AG09319 (cell line): ENCODE measurements at regions not wholly inside any gene's neighbourhood (a gene's known extent, or its start where the extent isn't known, plus 50 kb on each side); places are given as distances from the start of the nearest gene placed in this dataset.

ENCODE experiments used
- DNase-seq: peaks from one replicate; pipeline ENCODE4 v3.0.0-alpha.2; 2010; ENCODE audit warnings: low read depth; ENCODE audit errors: extremely low read depth
- CTCF ChIP-seq: IDR thresholded peaks from 2 replicates; pipeline ENCODE4 v1.5.1; 2011; ENCODE audit warnings: low read depth, mild to moderate bottlenecking, inconsistent platforms, low read length, moderate library complexity

GRCh38 chr20:37584238-37584807, 56.6 kb upstream of the BLCAP start:
- no peak for DNase-seq
- TF ChIP-seq CTCF: no peak

- no peak for DNase-seq
- TF ChIP-seq CTCF: no peak
Observed at GRCh38 chr20:37581246-37581645, 53.6 kb upstream of the BLCAP start.

GRCh38 chr20:37580069-37580468, 52.4 kb upstream of the BLCAP start:
- no peak for TF ChIP-seq CTCF
- DNase-seq: no peak

- no peak for TF ChIP-seq CTCF
- no peak for DNase-seq
Observed at GRCh38 chr20:37579106-37579505, 51.4 kb upstream of the BLCAP start.

GRCh38 chr20:37577981-37578380, 50.3 kb upstream of the BLCAP start:
- TF ChIP-seq CTCF: no peak
- no peak for DNase-seq
